Panc1 (cell line): ENCODE measurements at regions not wholly inside any gene's neighbourhood (a gene's known extent, or its start where the extent isn't known, plus 50 kb on each side); places are given as distances from the start of the nearest gene placed in this dataset.

Experiments
- ATAC-seq: fragments of 200-7000 bp; cut with Tn5 transposase; 2 replicates; pipeline ENCODE4 v1.9.1; 2020; ENCODE audit warnings: mild to moderate bottlenecking, moderate library complexity
- BruUV-seq: library from RNA; stranded (reverse); fragments of 400-500 nt; replicated peaks from 2 replicates; lab custom pipeline; 2021; lab: Mats Ljungman, UMichigan
- CTCF ChIA-PET: fragments of 300-600 bp; sonication (Branson Sonifier 250); formaldehyde crosslinking; loops from one replicate; lab custom pipeline; 2022; ENCODE audit warnings: antibody characterized with exemption; lab: Charles Lee
- POLR2A ChIA-PET: fragments of 300-600 bp; sonication (Branson Sonifier 250); formaldehyde crosslinking; loops from one replicate; lab custom pipeline; 2022; ENCODE audit warnings: antibody characterized with exemption; lab: Charles Lee
- DNase-seq: peaks from one replicate; pipeline ENCODE4 v3.0.0-alpha.2; 2010; ENCODE audit warnings: low read depth, low spot score
- H3K27ac ChIP-seq: 2 replicates; pipeline ENCODE4 v1.5.1; 2011; ENCODE audit warnings: mild to moderate bottlenecking, low read length, inconsistent platforms
- H3K27me3 ChIP-seq: fragments of 200-500 bp; sonication (Bioruptor generic); 2 replicates; pipeline ENCODE4 v1.6.0; 2014; ENCODE audit warnings: low read length, inconsistent platforms; ENCODE audit not compliant: control insufficient read depth, insufficient read depth
- H3K36me3 ChIP-seq: fragments of 200-500 bp; sonication (Bioruptor generic); 2 replicates; pipeline ENCODE4 v1.5.1; 2014; ENCODE audit warnings: inconsistent platforms, mild to moderate bottlenecking, low read length, moderate library complexity; ENCODE audit not compliant: control insufficient read depth, insufficient read depth
- H3K4me1 ChIP-seq: 2 replicates; pipeline ENCODE4 v1.5.1; 2011; ENCODE audit warnings: inconsistent platforms, mild to moderate bottlenecking, low read length, moderate library complexity; ENCODE audit not compliant: control insufficient read depth, insufficient read depth
- H3K4me3 ChIP-seq, 2 experiments: 2 replicates each; pipeline ENCODE4 v1.5.1; 2011 to 2012; ENCODE audit warnings: low read depth in 2 of 2, low read length in 2 of 2, mild to moderate bottlenecking in 2 of 2, inconsistent platforms in 1 of 2, moderate library complexity in 1 of 2
- H3K9me3 ChIP-seq: fragments of 200-500 bp; sonication (Bioruptor generic); 2 replicates; pipeline ENCODE4 v1.5.1; 2014; ENCODE audit warnings: low read depth, mild to moderate bottlenecking, inconsistent platforms, low read length, moderate library complexity; ENCODE audit not compliant: control insufficient read depth, insufficient read depth
- POLR2AphosphoS5 ChIP-seq: IDR thresholded peaks from 2 replicates; pipeline ENCODE4 v1.6.1; 2012; ENCODE audit warnings: mild to moderate bottlenecking, low read depth, low read length, moderate library complexity
- SIN3A ChIP-seq: IDR thresholded peaks from 2 replicates; pipeline ENCODE4 v1.6.1; 2012; ENCODE audit warnings: low read depth, mild to moderate bottlenecking, low read length, moderate library complexity, borderline replicate concordance; ENCODE audit not compliant: insufficient read depth
- TCF7L2 ChIP-seq: IDR thresholded peaks from 2 replicates; pipeline ENCODE4 v1.6.1; 2011; ENCODE audit warnings: mild to moderate bottlenecking, low read depth, low read length, inconsistent platforms
- in situ Hi-C: cut with HindIII; loops from 2 replicates; pipeline ENCODE4 v1.10.0; 2016; ENCODE audit warnings: low sequenced_read_pairs, low pct_unique_long_range_greater_than_20kb
- intact Hi-C: fragments of 100-400 bp; cut with micrococcal nuclease; formaldehyde crosslinking; loops from one replicate; pipeline ENCODE4 v1.10.0; 2022; ENCODE audit not compliant: unreplicated experiment
- TF ChIP-seq, protein P1 (sequence below), 2 experiments: IDR thresholded peaks; 2 replicates each; pipeline ENCODE4 v1.6.1; 2011 to 2012; ENCODE audit warnings: low read depth in 2 of 2, control low read depth in 1 of 2, low read length in 1 of 2, mild to moderate bottlenecking in 1 of 2, moderate library complexity in 1 of 2; ENCODE audit not compliant: insufficient read depth in 1 of 2
- TF ChIP-seq, protein P2 (sequence below): fragments of 450-650 bp; IDR thresholded peaks from 2 replicates; pipeline ENCODE4 v1.5.1; 2017; ENCODE audit warnings: mild to moderate bottlenecking

DNA sequence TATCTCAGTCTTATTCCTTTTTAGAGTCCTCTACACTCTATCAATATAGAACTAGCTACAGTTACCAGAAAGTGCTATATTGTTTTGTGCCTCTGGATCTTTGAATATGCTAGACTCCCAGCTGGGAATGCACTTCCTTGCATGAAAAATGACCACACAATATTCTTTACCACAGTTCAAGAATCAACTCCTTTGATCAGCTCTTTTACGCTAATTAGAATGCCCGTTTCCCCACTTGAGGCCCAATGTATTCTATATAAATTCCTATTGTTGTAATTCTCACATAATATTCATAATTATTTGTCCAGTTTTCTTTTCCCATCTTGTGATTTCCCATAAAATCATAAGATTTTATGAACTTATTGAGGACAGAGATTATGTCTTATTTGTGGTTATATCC, 142.2 kb downstream of the UBE2E3 start:
- H3K27ac ChIP-seq: no peak overlapping the region
- H3K36me3 ChIP-seq: no peaks in the 10 kb centered on the region
- intact Hi-C loops: no loop called here
- BruUV-seq: no TSS peak
- H3K27me3 ChIP-seq: no peaks in the 10 kb centered on the region
- no peaks in the 10 kb centered on the region for H3K4me1 ChIP-seq
- ChIA-PET CTCF (no interaction called here), POLR2A (no interaction called here)
- in situ Hi-C loops: no loop called here
- no peaks in the 10 kb centered on the region for H3K9me3 ChIP-seq
- no peak overlapping the region for H3K4me3 ChIP-seq
- TF ChIP-seq, protein P1, sequence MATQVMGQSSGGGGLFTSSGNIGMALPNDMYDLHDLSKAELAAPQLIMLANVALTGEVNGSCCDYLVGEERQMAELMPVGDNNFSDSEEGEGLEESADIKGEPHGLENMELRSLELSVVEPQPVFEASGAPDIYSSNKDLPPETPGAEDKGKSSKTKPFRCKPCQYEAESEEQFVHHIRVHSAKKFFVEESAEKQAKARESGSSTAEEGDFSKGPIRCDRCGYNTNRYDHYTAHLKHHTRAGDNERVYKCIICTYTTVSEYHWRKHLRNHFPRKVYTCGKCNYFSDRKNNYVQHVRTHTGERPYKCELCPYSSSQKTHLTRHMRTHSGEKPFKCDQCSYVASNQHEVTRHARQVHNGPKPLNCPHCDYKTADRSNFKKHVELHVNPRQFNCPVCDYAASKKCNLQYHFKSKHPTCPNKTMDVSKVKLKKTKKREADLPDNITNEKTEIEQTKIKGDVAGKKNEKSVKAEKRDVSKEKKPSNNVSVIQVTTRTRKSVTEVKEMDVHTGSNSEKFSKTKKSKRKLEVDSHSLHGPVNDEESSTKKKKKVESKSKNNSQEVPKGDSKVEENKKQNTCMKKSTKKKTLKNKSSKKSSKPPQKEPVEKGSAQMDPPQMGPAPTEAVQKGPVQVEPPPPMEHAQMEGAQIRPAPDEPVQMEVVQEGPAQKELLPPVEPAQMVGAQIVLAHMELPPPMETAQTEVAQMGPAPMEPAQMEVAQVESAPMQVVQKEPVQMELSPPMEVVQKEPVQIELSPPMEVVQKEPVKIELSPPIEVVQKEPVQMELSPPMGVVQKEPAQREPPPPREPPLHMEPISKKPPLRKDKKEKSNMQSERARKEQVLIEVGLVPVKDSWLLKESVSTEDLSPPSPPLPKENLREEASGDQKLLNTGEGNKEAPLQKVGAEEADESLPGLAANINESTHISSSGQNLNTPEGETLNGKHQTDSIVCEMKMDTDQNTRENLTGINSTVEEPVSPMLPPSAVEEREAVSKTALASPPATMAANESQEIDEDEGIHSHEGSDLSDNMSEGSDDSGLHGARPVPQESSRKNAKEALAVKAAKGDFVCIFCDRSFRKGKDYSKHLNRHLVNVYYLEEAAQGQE (IDR thresholded peaks at IDR 0.05; ENCODE audit: insufficient read depth in 1 of 2, low read depth in 2 of 2, low read length in 1 of 2): no peak
- TF ChIP-seq, protein P2, sequence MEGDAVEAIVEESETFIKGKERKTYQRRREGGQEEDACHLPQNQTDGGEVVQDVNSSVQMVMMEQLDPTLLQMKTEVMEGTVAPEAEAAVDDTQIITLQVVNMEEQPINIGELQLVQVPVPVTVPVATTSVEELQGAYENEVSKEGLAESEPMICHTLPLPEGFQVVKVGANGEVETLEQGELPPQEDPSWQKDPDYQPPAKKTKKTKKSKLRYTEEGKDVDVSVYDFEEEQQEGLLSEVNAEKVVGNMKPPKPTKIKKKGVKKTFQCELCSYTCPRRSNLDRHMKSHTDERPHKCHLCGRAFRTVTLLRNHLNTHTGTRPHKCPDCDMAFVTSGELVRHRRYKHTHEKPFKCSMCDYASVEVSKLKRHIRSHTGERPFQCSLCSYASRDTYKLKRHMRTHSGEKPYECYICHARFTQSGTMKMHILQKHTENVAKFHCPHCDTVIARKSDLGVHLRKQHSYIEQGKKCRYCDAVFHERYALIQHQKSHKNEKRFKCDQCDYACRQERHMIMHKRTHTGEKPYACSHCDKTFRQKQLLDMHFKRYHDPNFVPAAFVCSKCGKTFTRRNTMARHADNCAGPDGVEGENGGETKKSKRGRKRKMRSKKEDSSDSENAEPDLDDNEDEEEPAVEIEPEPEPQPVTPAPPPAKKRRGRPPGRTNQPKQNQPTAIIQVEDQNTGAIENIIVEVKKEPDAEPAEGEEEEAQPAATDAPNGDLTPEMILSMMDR: no peak
- no peak for TF ChIP-seq SIN3A
- no peak for TF ChIP-seq POLR2AphosphoS5
- TF ChIP-seq TCF7L2: no peak
- ATAC-seq (no peak), DNase-seq (no peak)

DNA sequence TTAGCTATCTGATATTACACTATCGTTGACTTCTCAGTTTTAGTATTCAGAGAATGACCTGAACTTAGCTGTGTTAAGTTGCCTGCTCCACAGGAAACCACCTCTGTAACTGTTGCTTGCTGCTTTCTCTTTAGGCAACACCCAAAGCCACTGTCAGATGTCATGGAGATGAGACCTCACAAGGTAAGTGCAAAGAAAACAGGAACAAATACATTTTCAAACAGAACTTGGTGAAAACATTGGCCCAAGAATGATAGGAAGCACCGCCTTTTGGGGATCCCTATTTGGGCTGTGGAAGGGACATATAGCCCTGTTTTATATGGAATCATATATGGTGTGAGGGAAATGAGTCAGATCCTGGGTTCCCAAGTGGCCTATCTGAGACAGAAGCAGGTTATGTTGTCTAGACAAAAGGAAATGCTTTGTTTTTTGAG, 143.4 kb downstream of the UBE2E3 start:
- H3K9me3 ChIP-seq: no peaks in the 10 kb centered on the region
- H3K4me3 ChIP-seq: no peak overlapping the region
- in situ Hi-C loops: no loop called here
- TF ChIP-seq, protein P2: no peak
- TF ChIP-seq, protein P1 (IDR thresholded peaks at IDR 0.05; ENCODE audit: insufficient read depth in 1 of 2, low read depth in 2 of 2, low read length in 1 of 2): no peak
- no peak for TF ChIP-seq TCF7L2
- TF ChIP-seq SIN3A: no peak
- TF ChIP-seq POLR2AphosphoS5: no peak
- no peak overlapping the region for H3K27ac ChIP-seq
- no peaks in the 10 kb centered on the region for H3K4me1 ChIP-seq
- CTCF ChIA-PET: no interaction called here
- ATAC-seq (no peak), DNase-seq (no peak)
- no TSS peak for BruUV-seq
- H3K36me3 ChIP-seq: no peaks in the 10 kb centered on the region
- POLR2A ChIA-PET: no interaction called here
- no peaks in the 10 kb centered on the region for H3K27me3 ChIP-seq
- intact Hi-C loops: no loop called here
